DOHH2 (cell line): ENCODE measurements at regions not wholly inside any gene's neighbourhood (a gene's known extent, or its start where the extent isn't known, plus 50 kb on each side); places are given as distances from the start of the nearest gene placed in this dataset.

Experiments
- H3F3A ChIP-seq: fragments of 200-600 bp; sonication (generic), shearing (Covaris generic); 2 replicates; pipeline ENCODE4 v1.6.0; 2016; ENCODE audit warnings: antibody characterized with exemption, mild to moderate bottlenecking; ENCODE audit not compliant: control insufficient read depth, insufficient read depth
- H3K27ac ChIP-seq: fragments of 200-600 bp; sonication (generic); 2 replicates; pipeline ENCODE4 v1.5.1; 2014; ENCODE audit warnings: low read depth, mild to moderate bottlenecking, low read length, moderate library complexity
- H3K27me3 ChIP-seq: fragments of 200-600 bp; sonication (generic); 2 replicates; pipeline ENCODE4 v1.6.1; 2014; ENCODE audit warnings: mild to moderate bottlenecking, low read length, mixed read lengths; ENCODE audit not compliant: control insufficient read depth
- H3K36me3 ChIP-seq: fragments of 200-600 bp; sonication (generic); 2 replicates; pipeline ENCODE4 v1.6.1; 2014; ENCODE audit warnings: mild to moderate bottlenecking, low read length, moderate library complexity, mixed read lengths; ENCODE audit not compliant: control insufficient read depth
- H3K4me1 ChIP-seq: fragments of 200-600 bp; sonication (generic); 2 replicates; pipeline ENCODE4 v1.6.1; 2014; ENCODE audit warnings: mild to moderate bottlenecking, low read length, mixed read lengths; ENCODE audit not compliant: control insufficient read depth
- H3K4me2 ChIP-seq: fragments of 200-600 bp; sonication (generic); 2 replicates; pipeline ENCODE4 v1.6.0; 2014; ENCODE audit warnings: mild to moderate bottlenecking, low read length, moderate library complexity
- H3K4me3 ChIP-seq: fragments of 200-600 bp; sonication (generic); 2 replicates; pipeline ENCODE4 v1.5.1; 2014; ENCODE audit warnings: mild to moderate bottlenecking, low read length, mixed read lengths
- H3K79me2 ChIP-seq: fragments of 200-600 bp; sonication (generic); 2 replicates; pipeline ENCODE4 v1.6.1; 2014; ENCODE audit warnings: mild to moderate bottlenecking, low read length, mixed read lengths; ENCODE audit not compliant: control insufficient read depth
- H3K9me2 ChIP-seq: fragments of 200-600 bp; sonication (generic); replicated peaks from 2 replicates; pipeline ENCODE4 v1.6.1; 2014; ENCODE audit warnings: mild to moderate bottlenecking, low read length, mixed read lengths; ENCODE audit not compliant: control insufficient read depth
- H3K9me3 ChIP-seq: fragments of 200-600 bp; sonication (generic); 2 replicates; pipeline ENCODE4 v1.6.1; 2014; ENCODE audit warnings: antibody characterized with exemption, low read length, mixed read lengths; ENCODE audit not compliant: control insufficient read depth, insufficient read depth
- H4K20me1 ChIP-seq: fragments of 200-600 bp; sonication (generic); 2 replicates; pipeline ENCODE4 v1.6.0; 2014; ENCODE audit warnings: low read depth, mild to moderate bottlenecking, antibody characterized with exemption, low read length, moderate library complexity; ENCODE audit not compliant: control insufficient read depth, insufficient read depth
- EZH2phosphoT487 ChIP-seq: fragments of 200-600 bp; sonication (generic); IDR thresholded peaks from 2 replicates; pipeline ENCODE4 v1.6.1; 2017; ENCODE audit warnings: borderline replicate concordance, mild to moderate bottlenecking, antibody characterized with exemption, low read length, moderate library complexity, mixed read lengths
- TF ChIP-seq, protein P1 (sequence below): fragments of 200-600 bp; sonication (generic); IDR thresholded peaks from one replicate; pipeline ENCODE4 v1.5.1; 2014; ENCODE audit warnings: antibody characterized with exemption, mild to moderate bottlenecking, low read depth, low read length; ENCODE audit not compliant: poor library complexity, severe bottlenecking

DNA sequence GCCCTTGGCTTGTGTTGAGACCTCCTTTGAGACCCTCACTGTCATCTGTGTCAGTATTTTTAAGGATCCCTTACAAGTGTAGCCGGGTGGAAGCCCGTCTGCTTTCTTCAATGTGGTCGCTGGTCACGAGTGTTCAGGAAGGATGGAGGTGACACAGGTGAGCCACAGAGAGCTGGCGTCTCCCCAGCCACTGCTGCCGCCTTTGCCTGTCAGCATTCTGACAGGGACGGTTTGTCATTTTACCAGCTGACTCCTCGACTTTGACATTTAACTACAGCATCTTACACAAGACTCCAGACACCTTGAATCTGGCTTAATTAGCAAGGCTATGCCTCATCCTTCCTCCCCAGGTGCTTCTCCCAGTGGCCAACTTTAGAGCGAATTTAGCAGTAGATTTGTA is 56.3 kb upstream of the MPHOSPH6 start:
- TF ChIP-seq, protein P1, sequence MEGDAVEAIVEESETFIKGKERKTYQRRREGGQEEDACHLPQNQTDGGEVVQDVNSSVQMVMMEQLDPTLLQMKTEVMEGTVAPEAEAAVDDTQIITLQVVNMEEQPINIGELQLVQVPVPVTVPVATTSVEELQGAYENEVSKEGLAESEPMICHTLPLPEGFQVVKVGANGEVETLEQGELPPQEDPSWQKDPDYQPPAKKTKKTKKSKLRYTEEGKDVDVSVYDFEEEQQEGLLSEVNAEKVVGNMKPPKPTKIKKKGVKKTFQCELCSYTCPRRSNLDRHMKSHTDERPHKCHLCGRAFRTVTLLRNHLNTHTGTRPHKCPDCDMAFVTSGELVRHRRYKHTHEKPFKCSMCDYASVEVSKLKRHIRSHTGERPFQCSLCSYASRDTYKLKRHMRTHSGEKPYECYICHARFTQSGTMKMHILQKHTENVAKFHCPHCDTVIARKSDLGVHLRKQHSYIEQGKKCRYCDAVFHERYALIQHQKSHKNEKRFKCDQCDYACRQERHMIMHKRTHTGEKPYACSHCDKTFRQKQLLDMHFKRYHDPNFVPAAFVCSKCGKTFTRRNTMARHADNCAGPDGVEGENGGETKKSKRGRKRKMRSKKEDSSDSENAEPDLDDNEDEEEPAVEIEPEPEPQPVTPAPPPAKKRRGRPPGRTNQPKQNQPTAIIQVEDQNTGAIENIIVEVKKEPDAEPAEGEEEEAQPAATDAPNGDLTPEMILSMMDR: no peak
- TF ChIP-seq EZH2phosphoT487: no peak
- H3K79me2 ChIP-seq: no peaks in the 10 kb centered on the region
- no peaks in the 10 kb centered on the region for H4K20me1 ChIP-seq
- no peaks in the 10 kb centered on the region for H3K4me1 ChIP-seq
- no peak overlapping the region for H3K4me2 ChIP-seq
- no peaks in the 10 kb centered on the region for H3K9me3 ChIP-seq
- peaks cover 3% of the 10 kb centered on the region; the same call in 1 of the 2 replicates for H3K27me3 ChIP-seq
- H3F3A ChIP-seq: no peaks in the 10 kb centered on the region
- H3K4me3 ChIP-seq: no peak overlapping the region
- no peaks in the 10 kb centered on the region for H3K9me2 ChIP-seq
- no peaks in the 10 kb centered on the region for H3K36me3 ChIP-seq
- H3K27ac ChIP-seq: no peak overlapping the region

DNA sequence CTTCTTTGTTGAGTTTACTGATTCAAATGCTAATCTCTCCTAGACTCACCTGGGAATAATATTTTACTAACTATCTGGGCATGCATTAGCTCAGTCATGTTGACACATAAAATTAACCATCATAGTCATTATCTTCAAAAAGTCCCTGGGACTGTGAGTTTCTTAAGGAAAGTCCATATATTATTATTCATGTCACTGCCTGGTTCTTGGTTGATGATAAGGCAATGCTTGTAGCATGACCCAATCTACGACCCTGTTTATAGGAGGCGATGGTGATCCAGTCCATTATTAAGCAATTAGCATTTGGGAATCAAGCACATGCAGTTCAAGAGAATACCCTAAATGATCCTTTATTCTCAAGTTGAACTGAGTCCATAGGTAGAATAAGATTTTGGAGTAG is 54.8 kb upstream of the MPHOSPH6 start:
- H3K9me2 ChIP-seq: no peaks in the 10 kb centered on the region
- H3K36me3 ChIP-seq: no peaks in the 10 kb centered on the region
- no peaks in the 10 kb centered on the region for H3F3A ChIP-seq
- H3K27ac ChIP-seq: no peak overlapping the region
- TF ChIP-seq, protein P1: no peak
- TF ChIP-seq EZH2phosphoT487: no peak
- no peaks in the 10 kb centered on the region for H3K9me3 ChIP-seq
- no peak overlapping the region for H3K4me3 ChIP-seq
- H3K4me1 ChIP-seq: no peaks in the 10 kb centered on the region
- no peaks in the 10 kb centered on the region for H4K20me1 ChIP-seq
- peaks cover 3% of the 10 kb centered on the region; the same call in 1 of the 2 replicates for H3K27me3 ChIP-seq
- no peak overlapping the region for H3K4me2 ChIP-seq
- no peaks in the 10 kb centered on the region for H3K79me2 ChIP-seq

DNA sequence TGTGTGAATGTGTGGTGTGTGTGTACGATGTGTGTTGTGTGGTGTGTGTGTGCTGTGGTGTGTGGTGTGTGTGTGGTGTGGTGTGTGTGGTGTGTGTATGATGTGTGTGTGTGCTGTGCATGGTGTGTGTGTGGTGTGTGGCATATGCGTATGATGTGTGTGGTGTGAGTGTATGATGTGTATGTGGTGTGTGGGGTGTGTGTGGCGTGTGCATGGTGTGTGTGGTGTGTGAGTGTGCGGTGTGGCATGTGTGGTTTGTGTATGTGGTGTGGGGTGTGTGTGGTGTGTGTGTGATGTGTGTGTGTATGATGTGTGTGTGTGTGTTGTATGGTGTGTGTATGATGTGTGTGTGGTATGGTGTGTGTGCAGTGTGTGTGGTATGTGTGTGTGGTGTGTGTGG is 50.5 kb upstream of the MPHOSPH6 start:
- Histone ChIP-seq H3K9me3 (no peaks in the 10 kb centered on the region), H3K27ac (no peak overlapping the region), H3K27me3 (peaks cover 3% of the 10 kb centered on the region; the same call in 1 of the 2 replicates), H4K20me1 (no peaks in the 10 kb centered on the region), H3K4me2 (no peak overlapping the region), H3K9me2 (no peaks in the 10 kb centered on the region), H3F3A (no peaks in the 10 kb centered on the region), H3K79me2 (no peaks in the 10 kb centered on the region), H3K4me3 (no peak overlapping the region), H3K36me3 (no peaks in the 10 kb centered on the region), H3K4me1 (no peaks in the 10 kb centered on the region)
- TF ChIP-seq, protein P1: no peak
- no peak for TF ChIP-seq EZH2phosphoT487
